C4-2B (cell line): ENCODE measurements at regions not wholly inside any gene's neighbourhood (a gene's known extent, or its start where the extent isn't known, plus 50 kb on each side); places are given as distances from the start of the nearest gene placed in this dataset.
"Not testable (repeated sequence)": the region's sequence is repeated elsewhere in the genome, so short reads cannot be mapped to it uniquely, and the experiment has no call there.

Source experiments
- CTCF ChIP-seq: fragments of 450-650 bp; conservative IDR thresholded peaks from 2 replicates; pipeline ENCODE4 v1.5.1; 2017; ENCODE audit warnings: mild to moderate bottlenecking
- ZFX ChIP-seq: fragments of 450-650 bp; IDR thresholded peaks from 2 replicates; pipeline ENCODE4 v1.6.1; 2017

- not testable (repeated sequence) for TF ChIP-seq CTCF, ZFX
These were observed 76.6 kb upstream of the NOTCH2NLA start for GRCh38 chr1:146305442-146305841.
